GM06990 (cell line): ENCODE measurements at regions not wholly inside any gene's neighbourhood (a gene's known extent, or its start where the extent isn't known, plus 50 kb on each side); places are given as distances from the start of the nearest gene placed in this dataset.

Source experiments
- DNase-seq: peaks from one replicate; pipeline ENCODE4 v3.0.0-alpha.2; 2011; ENCODE audit not compliant: insufficient read length; ENCODE audit errors: extremely low read depth
- H3K27me3 ChIP-seq: replicated peaks from 2 replicates; pipeline ENCODE4 v1.6.0; 2011; ENCODE audit warnings: low read length; ENCODE audit not compliant: control insufficient read depth, insufficient read depth
- H3K36me3 ChIP-seq: 2 replicates; pipeline ENCODE4 v1.5.1; 2011; ENCODE audit warnings: low read length; ENCODE audit not compliant: control insufficient read depth, insufficient read depth
- H3K4me3 ChIP-seq: replicated peaks from 2 replicates; pipeline ENCODE4 v1.5.1; 2011; ENCODE audit warnings: low read depth, mild to moderate bottlenecking, control low read depth, low read length
- TF ChIP-seq, protein P1 (sequence below): IDR thresholded peaks from 2 replicates; pipeline ENCODE4 v1.5.1; 2011; ENCODE audit warnings: low read length, control low read depth, mild to moderate bottlenecking, inconsistent platforms; ENCODE audit not compliant: insufficient read depth, poor library complexity, severe bottlenecking

DNA sequence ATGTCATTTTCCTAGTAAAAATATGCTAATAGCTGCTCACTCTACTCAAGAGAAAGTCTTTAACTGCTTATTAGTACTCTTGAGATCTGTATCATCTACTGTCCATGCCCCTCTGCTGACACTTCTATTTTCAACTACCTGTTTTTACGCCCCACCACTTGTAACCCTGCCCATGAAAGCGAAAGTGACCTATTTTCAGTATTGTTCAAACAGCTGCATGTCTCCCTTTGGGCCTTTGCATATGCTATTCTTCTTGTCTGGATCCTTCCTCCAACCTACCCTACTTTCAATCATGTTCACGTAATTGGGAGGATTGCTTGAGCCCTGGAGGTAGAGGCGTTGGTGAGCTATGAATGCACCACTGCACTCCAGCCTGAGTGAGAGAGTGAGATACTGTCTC is 1481.3 kb downstream of the GATA3 start:
- TF ChIP-seq, protein P1, sequence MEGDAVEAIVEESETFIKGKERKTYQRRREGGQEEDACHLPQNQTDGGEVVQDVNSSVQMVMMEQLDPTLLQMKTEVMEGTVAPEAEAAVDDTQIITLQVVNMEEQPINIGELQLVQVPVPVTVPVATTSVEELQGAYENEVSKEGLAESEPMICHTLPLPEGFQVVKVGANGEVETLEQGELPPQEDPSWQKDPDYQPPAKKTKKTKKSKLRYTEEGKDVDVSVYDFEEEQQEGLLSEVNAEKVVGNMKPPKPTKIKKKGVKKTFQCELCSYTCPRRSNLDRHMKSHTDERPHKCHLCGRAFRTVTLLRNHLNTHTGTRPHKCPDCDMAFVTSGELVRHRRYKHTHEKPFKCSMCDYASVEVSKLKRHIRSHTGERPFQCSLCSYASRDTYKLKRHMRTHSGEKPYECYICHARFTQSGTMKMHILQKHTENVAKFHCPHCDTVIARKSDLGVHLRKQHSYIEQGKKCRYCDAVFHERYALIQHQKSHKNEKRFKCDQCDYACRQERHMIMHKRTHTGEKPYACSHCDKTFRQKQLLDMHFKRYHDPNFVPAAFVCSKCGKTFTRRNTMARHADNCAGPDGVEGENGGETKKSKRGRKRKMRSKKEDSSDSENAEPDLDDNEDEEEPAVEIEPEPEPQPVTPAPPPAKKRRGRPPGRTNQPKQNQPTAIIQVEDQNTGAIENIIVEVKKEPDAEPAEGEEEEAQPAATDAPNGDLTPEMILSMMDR = no peak
- H3K4me3 ChIP-seq = no peak overlapping the region
- no peaks in the 10 kb centered on the region for H3K27me3 ChIP-seq
- no peaks in the 10 kb centered on the region for H3K36me3 ChIP-seq
- peak; percentile 26 for DNase-seq

DNA sequence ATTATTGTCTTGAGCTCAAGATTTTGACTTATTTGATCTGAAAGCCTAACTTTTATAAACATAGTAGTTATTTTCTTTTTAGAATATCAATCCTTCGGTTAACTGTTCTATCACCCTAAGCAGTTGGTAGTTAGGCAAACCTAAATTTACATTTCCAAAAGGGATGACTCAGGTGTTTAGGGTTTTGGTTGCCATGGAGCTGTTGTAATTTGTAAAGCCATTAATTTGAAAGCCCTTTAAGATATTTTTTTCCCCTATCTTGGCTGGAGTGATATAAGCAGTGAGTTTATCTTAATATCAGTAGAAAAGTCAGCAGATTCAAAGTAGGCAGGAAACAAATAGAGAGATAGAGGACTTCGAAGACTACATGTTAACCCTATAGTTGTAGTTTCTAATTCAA is 1472.6 kb upstream of the CELF2 start:
- no peaks in the 10 kb centered on the region for H3K27me3 ChIP-seq
- no peaks in the 10 kb centered on the region for H3K36me3 ChIP-seq
- TF ChIP-seq, protein P1 = no peak
- no peak for DNase-seq
- no peak overlapping the region for H3K4me3 ChIP-seq

- no peak for DNase-seq
Observed at GRCh38 chr10:9547936-9548904, 1469.5 kb upstream of the CELF2 start.

GRCh38 chr10:9550810-9551209 is 1466.9 kb upstream of the CELF2 start:
- H3K36me3 ChIP-seq = no peaks in the 10 kb centered on the region
- DNase-seq = no peak
- H3K4me3 ChIP-seq = no peak overlapping the region
- TF ChIP-seq, protein P1 = no peak
- H3K27me3 ChIP-seq = no peaks in the 10 kb centered on the region

More at GRCh38 chr10:9547936-9548904, 1469.5 kb upstream of the CELF2 start:
- TF ChIP-seq, protein P1 = no peak
- H3K4me3 ChIP-seq = no peak overlapping the region
- H3K27me3 ChIP-seq = no peaks in the 10 kb centered on the region
- H3K36me3 ChIP-seq = no peaks in the 10 kb centered on the region

DNA sequence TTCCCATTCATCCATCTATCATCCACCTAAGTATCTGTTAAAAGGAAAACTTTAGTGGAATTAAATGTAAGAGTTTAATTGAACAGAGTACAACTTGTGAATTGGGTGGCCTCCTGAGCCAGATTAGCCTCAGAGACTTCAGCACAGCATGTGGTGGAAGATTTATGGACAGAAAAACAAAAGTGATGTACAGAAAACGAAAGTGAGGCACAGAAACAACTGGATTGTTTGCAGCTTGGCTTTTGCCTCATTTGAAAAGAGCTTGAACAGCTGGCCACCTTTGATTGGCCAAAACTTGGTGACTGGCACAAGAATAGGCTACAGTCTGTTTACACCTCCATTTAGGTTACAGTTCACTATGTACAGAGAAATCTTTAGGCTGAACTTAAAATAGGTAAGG is 1463.4 kb upstream of the CELF2 start:
- TF ChIP-seq, protein P1 = no peak
- Histone ChIP-seq H3K27me3 (no peaks in the 10 kb centered on the region), H3K4me3 (no peak overlapping the region), H3K36me3 (no peaks in the 10 kb centered on the region)
- no peak for DNase-seq
